ENCODE measurements at regions not wholly inside any gene's neighbourhood (a gene's known extent, or its start where the extent isn't known, plus 50 kb on each side); places are given as distances from the start of the nearest gene placed in this dataset.

DNA sequence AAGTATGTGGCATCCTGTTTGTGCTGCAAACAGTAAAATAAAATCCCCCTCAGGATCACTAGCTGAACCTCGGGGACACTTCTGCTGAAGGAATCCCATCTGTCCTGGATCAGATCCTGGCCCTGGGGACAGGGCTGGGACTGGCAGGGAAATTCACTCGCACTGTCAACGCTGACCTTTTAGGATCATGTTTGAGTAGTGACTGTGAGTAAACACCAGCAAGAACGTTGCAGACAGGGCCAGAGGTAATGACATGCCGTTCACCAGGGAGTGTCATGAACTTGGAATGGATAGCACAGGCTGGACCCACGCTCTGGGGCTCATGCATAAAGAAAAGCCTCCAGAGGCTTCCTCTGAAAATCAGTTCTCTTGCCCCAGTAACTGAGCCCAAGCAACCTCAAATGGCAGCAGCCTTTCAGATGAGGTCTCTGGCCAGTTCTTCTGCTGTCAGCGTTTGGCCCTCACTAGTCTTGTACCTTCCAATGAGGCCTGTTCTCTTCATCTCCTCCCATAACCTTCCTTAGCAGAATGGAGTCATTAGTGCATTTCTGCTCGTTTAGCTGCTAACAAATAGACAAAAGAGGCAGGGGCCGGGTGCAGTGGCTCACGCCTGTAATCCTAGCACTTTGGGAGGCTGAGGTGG, 51.0 kb upstream of the BARX2 start:
- DNase-seq (ENCODE audit: low read depth in 2 of 2), result no peak

DNA sequence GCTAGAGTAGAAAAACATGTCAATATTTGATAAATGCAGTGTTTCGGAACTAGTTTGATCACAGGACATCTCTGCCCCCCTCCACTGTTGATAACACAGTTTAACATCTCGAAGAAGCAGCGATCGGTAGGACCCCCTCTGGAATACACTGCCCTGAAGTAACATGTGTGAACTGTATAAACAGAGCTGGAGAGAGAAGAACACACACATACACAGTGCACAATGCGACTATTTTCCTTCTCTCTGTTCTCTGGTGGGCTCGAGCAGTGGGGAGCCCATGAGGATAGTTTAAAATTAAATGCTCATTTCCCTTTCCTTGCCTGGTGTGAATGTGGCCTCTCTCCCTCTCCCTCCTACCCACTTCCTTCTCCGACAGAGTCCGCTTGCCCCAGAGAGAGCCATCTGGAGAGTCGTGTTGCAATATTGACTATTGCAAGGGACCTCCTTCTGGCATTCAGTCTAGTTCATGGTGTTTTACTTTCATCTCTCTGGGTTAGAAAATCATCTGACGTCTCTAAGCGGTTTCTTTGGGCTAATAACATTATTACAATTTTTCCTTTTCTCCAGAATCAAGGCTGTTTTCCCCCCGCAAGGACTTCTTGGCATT, 51.6 kb upstream of the BARX2 start:
- no peak for DNase-seq (ENCODE audit: low read depth in 2 of 2)

DNA sequence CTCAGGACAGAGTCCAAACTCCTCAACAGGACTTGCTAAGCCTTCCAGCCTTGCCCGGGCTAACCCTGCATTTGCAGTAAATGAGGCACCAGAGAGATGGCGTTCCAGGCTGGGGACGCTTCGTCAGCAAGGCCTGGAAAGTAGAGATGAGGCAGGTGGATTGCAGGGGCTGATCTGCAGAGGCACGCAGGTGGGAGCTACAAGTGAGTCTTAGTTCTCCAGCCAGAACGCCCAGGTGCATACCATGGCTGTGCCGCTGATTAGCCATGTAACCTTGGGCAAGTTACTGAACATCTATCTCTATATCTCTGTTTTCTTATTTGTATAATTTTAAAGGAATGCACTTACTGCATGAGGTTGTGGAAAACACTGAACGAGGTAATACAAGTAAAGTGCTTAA, 52.7 kb upstream of the BARX2 start:
- no peak for DNase-seq (ENCODE audit: low read depth in 2 of 2)

DNA sequence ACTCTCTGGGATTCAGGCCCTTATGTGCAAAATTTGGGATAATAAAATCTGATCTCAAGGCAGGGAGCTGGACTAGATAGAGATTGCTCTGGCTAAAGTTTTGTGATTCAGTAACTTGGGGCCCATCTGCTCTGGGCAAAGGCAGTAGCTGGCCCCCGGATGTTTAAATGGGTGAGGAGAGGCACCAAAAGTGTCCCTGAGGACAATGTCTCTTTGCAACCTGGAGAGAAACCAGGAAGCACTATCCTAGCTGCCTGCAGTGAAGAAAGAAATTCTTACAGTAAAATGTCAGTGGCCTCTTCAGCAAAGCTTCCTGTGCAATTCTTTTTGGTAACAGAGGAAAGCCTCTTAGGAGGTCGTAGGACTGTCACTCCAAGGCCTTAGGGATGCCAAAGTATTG, 54.6 kb upstream of the BARX2 start:
- DNase-seq (ENCODE audit: low read depth in 2 of 2), result no peak

DNA sequence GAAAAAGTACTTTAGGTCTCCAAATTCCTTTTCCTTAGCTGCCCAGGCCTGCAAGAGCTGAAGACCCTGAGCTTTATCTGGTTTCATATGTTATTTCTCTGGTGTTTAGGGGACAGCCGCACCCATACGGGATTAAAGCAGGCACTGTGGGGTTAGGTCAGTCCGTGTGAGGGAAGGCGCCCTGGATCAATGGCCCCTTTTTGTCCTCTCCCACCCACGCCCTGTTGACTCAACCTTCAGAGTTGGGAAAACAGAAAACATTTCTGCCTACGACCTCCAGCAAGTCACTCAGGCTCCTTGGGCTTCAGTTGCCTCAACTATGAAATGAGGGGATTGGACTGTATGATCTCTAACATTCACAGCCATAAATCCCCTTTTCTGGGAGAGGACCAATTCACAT, 55.2 kb upstream of the BARX2 start:
- no peak for DNase-seq (ENCODE audit: low read depth in 2 of 2)

DNA sequence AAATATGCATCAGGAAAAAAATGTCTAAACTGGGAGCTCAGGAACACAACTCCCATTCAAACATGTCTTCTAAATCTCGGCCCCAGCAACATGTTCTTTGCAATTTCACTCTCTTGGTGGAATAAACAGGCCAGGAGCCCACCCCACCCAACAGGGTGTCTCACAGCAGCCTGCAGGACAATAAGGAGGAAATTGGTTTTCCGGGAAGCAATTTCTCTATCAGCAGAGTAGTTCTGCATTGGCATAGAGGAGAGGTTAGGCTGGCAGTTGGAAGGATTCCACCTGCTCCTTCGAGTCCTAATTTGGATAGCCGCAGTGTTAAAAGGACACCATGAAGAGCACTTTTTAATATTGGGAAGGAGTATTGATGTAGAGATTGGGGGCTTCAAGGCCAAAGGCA, 55.9 kb upstream of the BARX2 start:
- DNase-seq (ENCODE audit: low read depth in 2 of 2), result no peak

DNA sequence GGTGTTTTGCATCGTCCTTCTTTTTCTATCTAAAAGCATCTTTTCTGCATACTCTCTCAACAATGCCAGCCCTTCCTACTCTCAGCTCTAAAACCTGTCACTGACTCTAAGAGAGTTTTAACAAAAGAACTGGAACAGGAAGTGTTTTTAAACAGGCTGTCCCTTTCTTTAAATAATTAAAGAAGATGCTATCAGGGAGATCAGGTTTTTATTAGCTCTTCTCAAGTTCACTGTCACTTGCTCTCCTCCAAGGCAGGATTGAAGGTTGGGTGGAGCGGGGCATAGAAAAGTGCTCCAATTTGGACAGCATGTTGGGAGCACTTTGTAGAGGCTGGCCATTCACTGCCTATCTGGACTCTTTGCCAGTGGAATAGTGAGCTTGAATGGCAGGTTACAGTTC, 56.4 kb upstream of the BARX2 start:
- no peak for DNase-seq (ENCODE audit: low read depth in 2 of 2)

DNA sequence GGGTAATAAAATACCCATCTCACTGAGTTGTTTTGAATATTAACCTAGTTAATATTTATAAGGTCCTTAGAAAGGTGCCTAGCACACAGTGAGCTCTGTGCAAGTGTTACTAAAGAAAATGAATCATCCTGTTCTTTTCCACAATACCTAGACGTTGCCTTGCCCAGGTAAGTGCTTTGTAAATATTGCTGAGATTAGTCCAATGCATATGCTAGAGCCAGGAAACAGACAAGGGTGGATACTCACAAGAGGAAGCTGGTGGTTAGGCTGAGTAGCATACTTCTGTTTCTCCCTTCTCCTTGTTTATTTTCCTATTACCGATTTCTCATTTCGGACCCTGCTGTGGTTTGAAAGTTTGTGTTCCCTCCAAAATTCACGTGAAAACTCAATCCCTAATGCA, 58.1 kb upstream of the BARX2 start:
- no peak for DNase-seq (ENCODE audit: low read depth in 2 of 2)

DNA sequence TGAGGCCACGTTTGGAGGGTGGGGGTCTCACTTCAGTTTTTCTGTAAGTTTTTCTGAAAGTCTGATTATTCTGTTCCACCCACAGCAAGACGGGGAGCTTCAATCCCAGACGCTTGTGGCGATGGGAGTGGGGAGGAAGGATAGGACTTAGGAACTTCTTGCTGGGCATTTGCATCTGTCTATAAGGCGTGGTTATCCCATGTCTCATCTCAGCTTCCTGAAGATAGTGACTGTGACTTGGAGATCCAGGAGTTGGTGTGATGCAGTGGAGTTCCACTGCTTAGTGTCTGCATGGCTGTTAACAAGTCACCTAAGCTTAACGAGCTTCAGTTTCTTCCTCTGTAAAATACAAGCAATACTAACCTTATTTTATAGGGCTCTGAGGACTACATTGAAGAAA, 58.9 kb upstream of the BARX2 start:
- DNase-seq (ENCODE audit: low read depth in 2 of 2), result no peak

DNA sequence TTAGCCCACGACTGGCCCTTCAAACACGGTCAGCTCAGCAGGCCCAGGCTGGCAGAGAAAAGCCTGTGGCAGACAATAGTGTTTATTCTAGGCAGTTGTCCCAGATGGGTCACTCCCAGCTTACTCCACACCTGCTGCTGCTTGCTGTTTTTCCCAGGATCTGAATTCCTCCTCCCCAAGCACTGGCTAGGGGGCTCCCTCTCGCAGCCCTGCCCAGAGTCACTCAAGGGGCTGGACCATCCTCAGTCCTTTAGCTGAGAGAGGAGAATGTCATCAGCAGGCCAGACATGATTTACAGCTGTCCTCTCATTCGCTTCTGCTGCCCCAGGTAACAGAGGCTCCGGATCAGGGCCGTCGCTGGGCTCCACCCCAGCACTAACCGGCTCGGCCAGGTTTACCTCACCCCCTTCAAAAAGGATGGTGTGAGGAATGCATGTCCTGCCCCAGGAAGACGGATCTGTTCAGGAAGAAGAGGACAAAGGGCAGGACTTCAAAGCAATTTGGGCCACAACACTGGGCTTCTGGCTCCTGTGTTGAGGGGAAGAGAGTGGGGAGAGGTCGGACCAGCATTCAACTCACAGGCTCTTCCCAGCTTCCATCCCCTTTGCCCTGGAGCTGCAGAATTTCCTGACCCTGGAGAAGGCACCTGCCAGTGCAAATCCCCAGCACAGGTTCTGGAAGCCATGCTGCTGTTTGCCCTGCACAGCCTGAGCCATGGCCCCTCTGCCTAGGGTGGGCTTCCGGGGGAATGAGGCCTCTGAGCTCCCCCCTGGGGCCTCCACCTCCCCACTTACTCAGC, 59.7 kb upstream of the BARX2 start:
- DNase-seq (ENCODE audit: low read depth in 2 of 2), result no peak

DNA sequence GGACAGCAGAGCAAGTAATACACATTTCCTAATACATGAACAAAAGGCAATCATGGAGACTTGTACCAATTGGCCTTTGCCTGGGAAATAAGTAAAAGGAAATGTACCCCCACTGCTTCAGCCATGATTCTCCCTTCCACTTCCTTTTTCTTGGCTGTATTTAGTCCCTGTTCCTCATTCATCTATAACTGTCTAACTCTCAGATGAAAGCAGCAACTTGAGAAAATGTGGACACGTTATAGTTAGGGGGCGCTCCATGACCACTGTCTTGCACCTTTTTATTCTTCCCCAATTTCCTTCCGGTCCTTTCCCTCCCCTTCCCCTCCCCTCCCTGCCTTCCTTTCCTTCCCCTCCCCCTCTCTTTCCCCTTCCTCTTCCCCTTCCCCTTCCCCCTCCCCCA, 61.3 kb upstream of the BARX2 start:
- no peak for DNase-seq (ENCODE audit: low read depth in 2 of 2)

DNA sequence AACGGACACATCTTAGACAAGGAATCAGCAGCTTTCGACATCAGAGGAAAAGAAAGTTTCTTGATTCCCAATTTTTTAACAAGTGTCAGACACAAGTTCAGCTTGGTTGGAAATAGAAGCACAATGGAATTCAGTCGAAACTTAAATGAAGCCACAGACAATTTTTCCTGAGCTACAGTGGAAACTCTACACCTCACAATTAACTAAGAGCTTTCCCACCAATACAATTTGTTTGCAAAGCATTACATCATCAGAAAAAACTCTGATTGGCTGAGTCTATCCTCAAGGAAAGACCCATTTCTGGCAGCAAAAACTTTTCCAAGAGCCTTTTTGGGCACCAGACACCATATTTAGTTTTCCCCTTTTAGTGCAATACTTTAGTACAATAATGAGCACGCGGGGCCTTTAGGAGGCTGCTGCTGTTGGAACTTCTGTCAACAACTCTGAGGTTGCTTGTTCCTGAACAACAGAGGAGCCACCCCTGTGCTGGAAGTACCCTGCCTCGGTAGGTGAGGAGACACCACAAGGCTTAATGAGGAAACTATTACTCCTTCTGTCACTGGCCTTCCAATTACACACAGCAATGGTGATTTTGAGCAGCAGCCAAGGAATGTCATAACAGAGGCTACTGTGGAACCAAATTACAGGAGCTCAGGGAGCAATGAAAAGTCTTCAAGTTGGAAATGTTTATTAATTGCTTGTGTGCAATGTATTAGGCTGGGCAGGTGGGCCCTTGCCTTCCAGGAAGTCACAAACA, 61.9 kb upstream of the BARX2 start:
- DNase-seq (ENCODE audit: low read depth in 2 of 2), result no peak

DNA sequence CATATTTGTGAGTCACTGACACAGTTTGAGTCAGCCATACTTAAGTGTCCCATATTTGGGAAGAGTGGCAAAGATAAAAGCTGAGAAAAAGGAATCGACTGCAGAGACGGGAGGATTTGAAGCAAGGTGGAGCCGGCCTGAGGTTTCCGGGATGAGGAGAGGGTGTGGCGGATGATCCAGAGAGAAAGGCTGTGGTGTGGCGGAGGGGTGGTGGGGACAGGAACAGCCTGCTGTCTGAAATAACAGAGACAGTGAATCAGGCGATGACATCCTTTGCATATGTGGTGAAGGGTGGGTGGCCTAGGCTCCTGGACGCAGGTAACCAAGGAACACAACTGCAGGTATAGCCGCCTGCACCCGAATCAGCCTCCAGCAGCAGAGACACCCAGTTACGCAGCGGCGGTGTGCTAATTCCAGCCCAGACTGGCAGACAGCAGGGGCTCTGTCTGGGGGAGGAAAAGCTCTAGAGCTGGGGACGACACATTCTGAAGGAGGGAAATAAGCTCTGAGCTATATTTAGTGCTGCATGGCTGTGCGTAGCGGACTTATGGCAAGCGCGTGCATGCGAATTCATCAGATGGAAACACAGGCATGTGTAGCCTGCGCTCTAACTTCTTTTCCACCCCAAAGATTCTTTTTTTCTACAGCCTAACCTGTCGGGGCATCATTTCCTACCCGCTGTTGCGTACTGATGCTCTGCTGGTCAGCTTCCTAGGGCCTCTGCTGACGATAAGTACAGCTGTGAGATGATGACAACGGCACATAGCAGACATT, 62.7 kb upstream of the BARX2 start:
- no peak for DNase-seq (ENCODE audit: low read depth in 2 of 2)

DNA sequence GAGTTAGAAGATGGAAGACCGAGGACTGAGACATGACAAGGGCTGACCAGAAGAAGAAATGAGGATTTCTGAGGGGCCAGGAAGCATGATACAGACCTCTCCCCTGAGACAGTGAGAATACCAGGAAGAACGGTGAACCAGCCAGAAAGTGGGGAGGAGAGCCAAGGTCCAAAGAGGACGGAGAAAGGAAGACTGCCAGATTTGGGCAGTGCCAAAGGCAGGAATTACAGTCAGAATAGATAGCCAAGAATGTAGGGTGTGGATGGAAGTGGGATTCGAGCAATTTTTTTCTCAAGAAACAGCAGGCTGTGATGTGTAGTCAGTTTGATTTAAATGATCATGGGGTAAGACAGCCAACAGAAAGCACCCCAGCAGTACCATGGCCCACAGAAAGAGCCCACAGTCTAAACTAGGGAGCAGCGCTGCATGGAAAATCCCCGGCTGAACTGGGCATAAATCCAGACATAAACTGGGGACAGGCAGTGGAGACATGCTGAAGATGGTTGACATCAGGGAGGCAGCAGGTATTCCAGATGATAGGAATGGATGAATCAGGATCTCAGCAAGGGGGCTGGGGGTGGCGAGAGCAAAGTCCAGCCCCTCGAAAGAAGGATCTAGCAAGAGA, 67.3 kb upstream of the BARX2 start:
- DNase-seq (ENCODE audit: low read depth in 2 of 2), result no peak

DNA sequence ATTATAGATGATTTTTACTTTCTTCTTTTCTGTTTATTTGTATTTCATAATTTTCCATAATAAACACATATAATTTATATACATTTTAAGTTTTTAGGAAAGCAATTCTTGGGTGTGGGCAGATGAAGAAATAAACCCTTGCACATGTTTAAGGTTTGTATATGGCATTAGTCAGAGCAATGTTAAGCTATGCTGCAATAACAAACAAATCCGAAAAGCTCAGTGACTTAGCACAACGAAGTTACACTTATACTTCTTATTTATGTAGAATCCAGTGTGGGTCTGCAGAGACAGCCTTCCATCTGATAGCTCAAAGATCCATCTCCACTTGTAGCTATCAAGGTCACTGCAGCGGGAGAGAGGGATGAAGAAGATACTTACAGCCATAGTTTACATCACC, 68.5 kb upstream of the BARX2 start:
- DNase-seq (ENCODE audit: low read depth in 2 of 2), result no peak

DNA sequence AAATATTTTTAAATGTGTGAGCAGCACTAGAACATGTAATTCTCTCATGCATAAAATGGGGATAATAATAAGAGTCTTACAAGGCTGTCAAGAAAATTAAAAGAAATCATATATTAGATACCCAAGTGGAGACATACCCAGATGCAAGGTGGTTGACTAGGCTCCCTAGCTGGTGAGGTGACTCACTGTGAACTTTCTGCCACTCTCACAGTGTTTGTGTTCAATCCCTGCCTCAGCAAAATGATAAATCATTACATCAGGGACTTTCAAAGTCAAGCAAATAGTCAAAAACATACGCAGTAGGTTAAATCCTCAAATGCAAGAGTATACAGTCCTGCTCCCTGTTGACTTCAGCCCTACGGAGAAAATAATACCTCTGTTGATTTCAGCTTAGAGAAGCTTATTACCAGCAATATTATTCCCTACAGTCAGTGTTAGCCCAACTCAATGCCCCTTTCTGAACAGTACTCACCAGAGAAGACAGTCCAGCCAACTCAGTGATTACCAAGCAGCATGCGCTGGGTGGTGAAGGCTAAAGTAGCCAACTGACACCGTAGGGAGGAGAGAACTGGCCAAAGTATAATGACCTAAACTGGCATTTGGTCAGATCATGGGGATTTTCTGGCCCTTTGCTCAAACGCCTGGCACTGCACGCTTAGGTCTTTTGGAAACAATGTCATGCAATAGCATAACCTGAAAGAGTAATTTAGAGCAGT, 73.1 kb upstream of the BARX2 start:
- DNase-seq (ENCODE audit: low read depth in 2 of 2), result no peak

DNA sequence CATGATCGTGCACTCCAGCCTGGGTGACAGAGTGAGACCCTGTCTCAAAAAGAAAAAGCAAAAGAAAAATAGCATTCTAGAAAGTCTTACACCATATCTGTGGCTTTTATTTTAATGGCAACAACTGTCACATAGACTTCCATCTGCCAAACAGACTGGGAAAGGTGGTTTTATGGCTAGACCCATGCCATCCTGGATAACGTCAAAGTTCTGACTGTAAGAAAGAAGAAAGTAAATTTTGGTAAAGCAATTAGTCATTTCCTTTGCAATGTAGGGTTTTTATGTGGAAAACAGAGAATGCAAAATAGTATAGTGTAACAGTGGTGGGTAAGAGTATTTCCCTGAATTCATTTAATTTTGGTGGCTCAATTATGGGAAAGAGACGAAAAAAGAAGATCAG, 75.5 kb upstream of the BARX2 start:
- DNase-seq (ENCODE audit: low read depth in 2 of 2), result no peak

DNA sequence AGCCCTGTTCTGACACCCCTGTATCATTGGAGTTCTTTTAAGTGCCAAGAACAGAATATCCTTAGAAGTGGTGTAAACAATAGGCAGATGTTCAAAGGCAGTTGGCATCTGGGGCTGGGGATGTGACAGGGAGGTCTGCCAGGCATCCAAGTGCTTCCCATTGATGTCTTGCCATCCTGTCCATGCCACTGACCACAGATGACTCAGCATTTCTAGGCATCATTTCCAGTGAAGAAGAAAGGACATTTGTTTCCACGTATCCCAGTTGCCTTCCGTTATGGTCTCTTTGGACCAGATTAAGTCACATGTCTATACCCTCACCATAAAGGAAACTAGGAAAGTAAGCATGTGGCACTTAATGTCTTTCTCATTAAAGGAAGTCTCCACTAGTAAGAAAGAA, 76.7 kb upstream of the BARX2 start:
- no peak for DNase-seq (ENCODE audit: low read depth in 2 of 2)

DNA sequence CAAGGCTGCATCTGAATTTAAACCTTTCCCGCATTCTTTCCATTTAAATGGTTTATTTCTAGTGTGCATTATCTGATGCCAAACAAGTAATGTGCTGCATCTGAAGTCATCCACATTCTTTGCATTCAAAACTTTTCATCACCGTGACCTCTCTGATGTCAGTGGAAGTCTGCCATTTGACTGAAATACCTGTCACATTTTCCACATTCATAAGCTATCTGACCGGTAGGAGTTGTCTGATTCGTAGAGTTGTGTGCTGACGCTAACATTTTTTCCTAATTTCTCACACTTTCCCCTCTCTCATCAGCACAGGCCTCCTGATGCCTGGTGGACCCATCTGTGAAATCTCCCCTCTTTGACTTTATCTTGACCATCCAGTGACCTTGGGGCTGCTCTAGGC, 79.9 kb upstream of the BARX2 start:
- DNase-seq (ENCODE audit: low read depth in 2 of 2), result no peak

DNA sequence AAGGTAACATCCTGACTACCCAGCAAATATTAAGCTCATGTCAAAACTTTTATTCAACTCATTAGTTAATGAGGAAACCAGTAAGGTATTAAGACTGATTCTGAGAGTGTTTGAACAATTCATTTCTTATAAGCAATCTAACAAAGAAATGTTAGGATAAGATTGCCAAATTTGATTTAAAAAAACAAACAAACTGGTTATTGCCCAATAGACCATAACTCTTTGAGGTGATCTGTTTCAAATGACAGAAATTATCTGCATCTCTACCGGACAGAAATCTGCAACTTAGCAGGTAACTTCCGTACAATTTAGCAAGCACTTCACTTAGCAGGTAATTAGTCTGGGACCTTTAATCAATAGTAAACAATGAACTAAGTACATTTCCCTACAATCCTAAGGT, 82.9 kb upstream of the BARX2 start:
- no peak for DNase-seq (ENCODE audit: low read depth in 2 of 2)

DNA sequence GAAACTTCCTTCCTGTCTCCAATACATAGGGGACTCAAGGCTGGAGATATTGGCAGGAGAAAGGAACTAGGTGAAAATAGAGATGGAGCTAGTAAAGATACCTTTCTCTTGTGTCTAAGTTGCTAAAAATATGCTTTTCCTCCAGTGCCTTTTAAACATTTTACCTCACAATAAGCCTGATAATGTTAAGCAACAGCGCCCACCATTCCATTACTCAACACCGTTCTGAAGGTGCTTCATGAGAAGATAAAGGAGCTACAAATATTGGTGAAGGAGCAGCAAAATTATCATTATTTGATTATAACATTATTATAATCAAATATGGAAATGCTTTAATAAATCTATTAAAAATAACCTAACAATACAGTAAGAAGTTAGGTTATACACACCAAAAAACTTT, 83.6 kb upstream of the BARX2 start:
- DNase-seq (ENCODE audit: low read depth in 2 of 2), result no peak
